Occipital lobe (tissue), 1 donor: ENCODE measurements at regions not wholly inside any gene's neighbourhood (a gene's known extent, or its start where the extent isn't known, plus 50 kb on each side); places are given as distances from the start of the nearest gene placed in this dataset.
"Not testable (repeated sequence)": the region's sequence is repeated elsewhere in the genome, so short reads cannot be mapped to it uniquely, and the experiment has no call there.

ENCODE experiments used
- DNase-seq: peaks from one replicate; lab custom pipeline; 2025; lab: John Stamatoyannopoulos, UW

- no peak for DNase-seq
Observed at GRCh38 chr18:70620837-70621612, 332.2 kb downstream of the SOCS6 start.

- DNase-seq = no peak
Observed at GRCh38 chr18:70617020-70617763, 328.3 kb downstream of the SOCS6 start.

- no peak for DNase-seq
Observed at GRCh38 chr18:70600225-70600925, 311.5 kb downstream of the SOCS6 start.

- no peak for DNase-seq
Observed at GRCh38 chr18:70598406-70598805, 309.6 kb downstream of the SOCS6 start.

- no peak for DNase-seq
Observed at GRCh38 chr18:70582981-70583380, 294.1 kb downstream of the SOCS6 start.

GRCh38 chr18:70578480-70578879 lies 289.6 kb downstream of the SOCS6 start:
- no peak for DNase-seq

GRCh38 chr18:70577023-70577420 lies 288.2 kb downstream of the SOCS6 start:
- no peak for DNase-seq

GRCh38 chr18:70576276-70577022 lies 287.6 kb downstream of the SOCS6 start:
- DNase-seq = no peak

GRCh38 chr18:70574951-70575350 lies 286.1 kb downstream of the SOCS6 start:
- DNase-seq = not testable (repeated sequence)

GRCh38 chr18:70569647-70570046 lies 280.8 kb downstream of the SOCS6 start:
- not testable (repeated sequence) for DNase-seq

- DNase-seq = no peak
Observed at GRCh38 chr18:70559446-70559845, 270.6 kb downstream of the SOCS6 start.

GRCh38 chr18:70558371-70558770 lies 269.5 kb downstream of the SOCS6 start:
- no peak for DNase-seq

- DNase-seq = no peak
Observed at GRCh38 chr18:70554854-70555445, 266.1 kb downstream of the SOCS6 start.

- no peak for DNase-seq
Observed at GRCh38 chr18:70553936-70554260, 265.1 kb downstream of the SOCS6 start.

GRCh38 chr18:70553245-70553935 lies 264.5 kb downstream of the SOCS6 start:
- DNase-seq = no peak

- no peak for DNase-seq
Observed at GRCh38 chr18:70536370-70537062, 247.7 kb downstream of the SOCS6 start.

GRCh38 chr18:70535041-70535440 lies 246.2 kb downstream of the SOCS6 start:
- DNase-seq = no peak

- DNase-seq = not testable (repeated sequence)
Observed at GRCh38 chr18:70525322-70525721, 236.5 kb downstream of the SOCS6 start.

GRCh38 chr18:70523792-70524182 lies 234.9 kb downstream of the SOCS6 start:
- DNase-seq = no peak
